Neural progenitor cell (in vitro differentiated cells): ENCODE measurements at regions not wholly inside any gene's neighbourhood (a gene's known extent, or its start where the extent isn't known, plus 50 kb on each side); places are given as distances from the start of the nearest gene placed in this dataset.
A peak's percentile ranks its signal among the peaks of the same experiment; 100 is the strongest.

Source experiments
- DNase-seq: peaks from one replicate; pipeline ENCODE4 v3.0.0-alpha.2; 2016; ENCODE audit warnings: low spot score
- H2AFZ ChIP-seq: fragments of 200-600 bp; sonication (generic); replicated peaks from 2 replicates; pipeline ENCODE4 v1.6.1; 2016; ENCODE audit warnings: antibody characterized with exemption
- H3F3A ChIP-seq: fragments of 200-600 bp; sonication (generic); 2 replicates; pipeline ENCODE4 v1.6.1; 2016; ENCODE audit warnings: antibody characterized with exemption, low read depth
- H3K27ac ChIP-seq: fragments of 200-600 bp; sonication (generic); 2 replicates; pipeline ENCODE4 v1.5.1; 2016; ENCODE audit warnings: mild to moderate bottlenecking
- H3K27me3 ChIP-seq: fragments of 200-600 bp; sonication (generic); 2 replicates; pipeline ENCODE4 v1.6.1; 2016; ENCODE audit warnings: mild to moderate bottlenecking, moderate library complexity
- H3K36me3 ChIP-seq: fragments of 200-600 bp; sonication (generic); 2 replicates; pipeline ENCODE4 v1.5.1; 2016
- H3K4me1 ChIP-seq: fragments of 200-600 bp; sonication (generic); 2 replicates; pipeline ENCODE4 v1.6.1; 2016; ENCODE audit warnings: mixed run types
- H3K4me2 ChIP-seq: fragments of 200-600 bp; sonication (generic); 2 replicates; pipeline ENCODE4 v1.6.1; 2016
- H3K4me3 ChIP-seq: fragments of 200-600 bp; sonication (generic); 2 replicates; pipeline ENCODE4 v1.5.1; 2016
- H3K79me2 ChIP-seq: fragments of 200-600 bp; sonication (generic); 2 replicates; pipeline ENCODE4 v1.6.1; 2016; ENCODE audit warnings: low read depth
- H3K9ac ChIP-seq: fragments of 200-600 bp; sonication (generic); 2 replicates; pipeline ENCODE4 v1.6.1; 2016
- H3K9me3 ChIP-seq: fragments of 200-600 bp; sonication (generic); 2 replicates; pipeline ENCODE4 v1.5.1; 2016; ENCODE audit warnings: low read depth
- H4K20me1 ChIP-seq: fragments of 200-600 bp; sonication (generic); 2 replicates; pipeline ENCODE4 v1.6.1; 2016; ENCODE audit warnings: low read depth
- H3K27ac Mint-ChIP-seq: 3 replicates; pipeline ENCODE4 v1.8.0; 2021; ENCODE audit warnings: mixed read lengths
- H3K27me3 Mint-ChIP-seq: 2 replicates; pipeline ENCODE4 v1.8.0; 2022; ENCODE audit warnings: low read depth, mild to moderate bottlenecking, inconsistent platforms, moderate library complexity, mixed read lengths; ENCODE audit not compliant: insufficient read depth
- H3K36me3 Mint-ChIP-seq: 3 replicates; pipeline ENCODE4 v1.8.0; 2021; ENCODE audit warnings: mixed read lengths
- H3K4me1 Mint-ChIP-seq: 3 replicates; pipeline ENCODE4 v1.8.0; 2021; ENCODE audit warnings: mixed read lengths
- H3K4me3 Mint-ChIP-seq: 3 replicates; pipeline ENCODE4 v1.8.0; 2021; ENCODE audit warnings: mild to moderate bottlenecking, moderate library complexity, mixed read lengths
- H3K9me3 Mint-ChIP-seq: 3 replicates; pipeline ENCODE4 v1.8.0; 2020; ENCODE audit warnings: mixed read lengths
- EZH2 ChIP-seq: fragments of 200-600 bp; sonication (generic); IDR thresholded peaks from 2 replicates; pipeline ENCODE4 v1.6.1; 2017; ENCODE audit warnings: antibody characterized with exemption, mild to moderate bottlenecking, moderate library complexity
- EZH2phosphoT487 ChIP-seq: fragments of 200-600 bp; sonication (generic); IDR thresholded peaks from 2 replicates; pipeline ENCODE4 v1.6.1; 2017; ENCODE audit warnings: antibody characterized with exemption
- TF ChIP-seq, protein P1 (sequence below): fragments of 200-600 bp; sonication (generic); IDR thresholded peaks from 2 replicates; pipeline ENCODE4 v1.5.1; 2017; ENCODE audit warnings: antibody characterized with exemption, mild to moderate bottlenecking

DNA sequence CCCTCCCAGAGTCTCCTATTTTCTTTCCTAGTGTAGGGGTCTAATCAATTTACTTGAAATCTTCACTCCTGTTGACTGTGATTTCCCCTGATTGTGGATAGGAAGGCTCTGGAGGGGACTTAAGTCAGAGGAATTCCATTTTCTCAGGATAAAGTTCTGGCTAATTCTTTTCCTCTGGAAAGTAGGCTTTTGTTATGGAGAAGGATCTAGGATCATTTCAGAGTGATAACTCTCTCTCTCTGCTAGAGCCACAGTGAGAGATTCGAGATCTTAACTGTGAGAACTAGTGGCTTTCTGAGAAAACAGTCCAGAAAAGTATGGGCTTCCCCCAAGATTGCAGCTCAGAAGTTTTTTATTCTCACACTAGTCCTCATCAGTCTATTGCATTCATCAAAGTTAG is 163.9 kb upstream of the TFPI start:
- TF ChIP-seq EZH2 (no peak), EZH2phosphoT487 (no peak)
- TF ChIP-seq, protein P1, sequence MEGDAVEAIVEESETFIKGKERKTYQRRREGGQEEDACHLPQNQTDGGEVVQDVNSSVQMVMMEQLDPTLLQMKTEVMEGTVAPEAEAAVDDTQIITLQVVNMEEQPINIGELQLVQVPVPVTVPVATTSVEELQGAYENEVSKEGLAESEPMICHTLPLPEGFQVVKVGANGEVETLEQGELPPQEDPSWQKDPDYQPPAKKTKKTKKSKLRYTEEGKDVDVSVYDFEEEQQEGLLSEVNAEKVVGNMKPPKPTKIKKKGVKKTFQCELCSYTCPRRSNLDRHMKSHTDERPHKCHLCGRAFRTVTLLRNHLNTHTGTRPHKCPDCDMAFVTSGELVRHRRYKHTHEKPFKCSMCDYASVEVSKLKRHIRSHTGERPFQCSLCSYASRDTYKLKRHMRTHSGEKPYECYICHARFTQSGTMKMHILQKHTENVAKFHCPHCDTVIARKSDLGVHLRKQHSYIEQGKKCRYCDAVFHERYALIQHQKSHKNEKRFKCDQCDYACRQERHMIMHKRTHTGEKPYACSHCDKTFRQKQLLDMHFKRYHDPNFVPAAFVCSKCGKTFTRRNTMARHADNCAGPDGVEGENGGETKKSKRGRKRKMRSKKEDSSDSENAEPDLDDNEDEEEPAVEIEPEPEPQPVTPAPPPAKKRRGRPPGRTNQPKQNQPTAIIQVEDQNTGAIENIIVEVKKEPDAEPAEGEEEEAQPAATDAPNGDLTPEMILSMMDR, result no peak
- no peak overlapping the region for H3K4me2 ChIP-seq
- H2AFZ ChIP-seq, result peak overlapping the region; percentile 17
- H3K9me3 ChIP-seq, result no peaks in the 10 kb centered on the region
- H3K4me3 ChIP-seq, result no peak overlapping the region
- peak overlapping the region; percentile 22 for H3K27ac ChIP-seq
- H3F3A ChIP-seq, result no peaks in the 10 kb centered on the region
- Mint-ChIP-seq H3K36me3 (no peaks in the 10 kb centered on the region), H3K4me1 (no peaks in the 10 kb centered on the region), H3K4me3 (no peak overlapping the region), H3K27me3 (no peaks in the 10 kb centered on the region), H3K9me3 (no peaks in the 10 kb centered on the region), H3K27ac (no peak overlapping the region)
- no peaks in the 10 kb centered on the region for H3K36me3 ChIP-seq
- H3K9ac ChIP-seq, result no peak overlapping the region
- H3K27me3 ChIP-seq, result no peaks in the 10 kb centered on the region
- H3K4me1 ChIP-seq, result no peaks in the 10 kb centered on the region
- H3K79me2 ChIP-seq, result no peaks in the 10 kb centered on the region
- no peaks in the 10 kb centered on the region for H4K20me1 ChIP-seq
- peak; percentile 16 for DNase-seq

DNA sequence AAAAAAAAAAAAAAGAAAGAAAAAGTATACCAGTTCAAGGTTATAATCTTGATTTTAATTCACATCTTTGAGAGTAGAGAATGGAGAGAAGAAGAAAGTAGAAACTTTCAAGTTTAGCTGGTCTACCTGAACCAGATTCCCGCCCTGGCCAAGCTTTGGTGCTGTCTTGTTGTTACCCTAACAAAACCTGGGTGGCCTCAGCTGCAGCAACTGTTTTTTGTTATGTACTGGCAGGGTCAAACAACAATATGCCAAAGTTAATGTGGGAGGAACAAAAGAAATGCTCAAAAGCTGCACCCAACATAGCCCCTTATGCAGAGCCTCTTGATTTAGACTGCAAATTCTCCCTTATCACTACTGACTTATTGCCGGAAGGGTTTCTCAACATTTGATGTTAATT is 165.3 kb upstream of the TFPI start:
- Mint-ChIP-seq H3K9me3 (no peaks in the 10 kb centered on the region), H3K4me3 (no peak overlapping the region), H3K36me3 (no peaks in the 10 kb centered on the region), H3K4me1 (no peaks in the 10 kb centered on the region), H3K27ac (no peak overlapping the region), H3K27me3 (no peaks in the 10 kb centered on the region)
- no peaks in the 10 kb centered on the region for H3K9me3 ChIP-seq
- H3K27ac ChIP-seq, result no peak overlapping the region
- no peak for TF ChIP-seq EZH2
- TF ChIP-seq, protein P1, result no peak
- H3K4me3 ChIP-seq, result no peak overlapping the region
- no peak overlapping the region for H2AFZ ChIP-seq
- H4K20me1 ChIP-seq, result no peaks in the 10 kb centered on the region
- no peak overlapping the region for H3K9ac ChIP-seq
- no peaks in the 10 kb centered on the region for H3K27me3 ChIP-seq
- no peaks in the 10 kb centered on the region for H3K36me3 ChIP-seq
- H3K4me2 ChIP-seq, result no peak overlapping the region
- no peaks in the 10 kb centered on the region for H3F3A ChIP-seq
- no peak for DNase-seq
- no peaks in the 10 kb centered on the region for H3K4me1 ChIP-seq
- no peaks in the 10 kb centered on the region for H3K79me2 ChIP-seq

DNA sequence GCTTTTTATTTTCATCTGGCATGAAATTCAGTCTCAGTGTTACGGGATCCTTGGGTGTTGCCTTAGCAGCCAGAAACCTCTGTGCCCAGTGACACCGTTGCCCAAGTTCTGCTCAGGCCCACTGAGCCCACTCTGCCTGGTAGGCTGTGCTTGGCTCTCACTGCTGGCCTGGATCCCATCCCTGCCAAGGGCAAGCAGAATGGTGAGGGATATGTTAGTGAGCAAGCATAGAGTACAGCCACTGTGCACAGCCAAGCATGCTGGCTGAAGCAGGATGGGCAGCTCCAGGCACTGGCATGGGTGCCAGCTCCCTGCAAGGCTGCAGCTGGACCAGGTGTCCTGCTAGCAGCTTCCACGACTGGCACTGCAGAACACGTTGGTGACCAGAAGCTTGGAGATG is 194.7 kb upstream of the TFPI start:
- Histone ChIP-seq H3K27ac (no peak overlapping the region), H3K9me3 (no peaks in the 10 kb centered on the region), H2AFZ (no peak overlapping the region), H3K9ac (no peak overlapping the region), H4K20me1 (no peaks in the 10 kb centered on the region), H3K79me2 (no peaks in the 10 kb centered on the region), H3K27me3 (no peaks in the 10 kb centered on the region), H3F3A (no peaks in the 10 kb centered on the region), H3K36me3 (no peaks in the 10 kb centered on the region), H3K4me3 (no peak overlapping the region), H3K4me1 (no peaks in the 10 kb centered on the region), H3K4me2 (no peak overlapping the region)
- TF ChIP-seq, protein P1, result no peak
- TF ChIP-seq EZH2phosphoT487 (no peak), EZH2 (no peak)
- Mint-ChIP-seq H3K36me3 (no peaks in the 10 kb centered on the region), H3K9me3 (no peaks in the 10 kb centered on the region), H3K27ac (no peak overlapping the region), H3K4me1 (no peaks in the 10 kb centered on the region), H3K27me3 (no peaks in the 10 kb centered on the region), H3K4me3 (no peak overlapping the region)
- DNase-seq, result no peak
